ENCODE measurements at regions not wholly inside any gene's neighbourhood (a gene's known extent, or its start where the extent isn't known, plus 50 kb on each side); places are given as distances from the start of the nearest gene placed in this dataset.

GRCh38 chrX:84893897-84894296 lies 109.8 kb upstream of the APOOL start:
- Mint-ChIP-seq H3K27me3 (ENCODE audit: low read depth in 2 of 2) (peaks cover 0 to 5% of the 10 kb centered on the region in 2 donors), H3K27ac (no peak overlapping the region), H3K9me3 (no peaks in the 10 kb centered on the region), H3K4me3 (no peak overlapping the region), H3K36me3 (no peaks in the 10 kb centered on the region), H3K4me1 (no peaks in the 10 kb centered on the region)
- intact Hi-C loops (cut with micrococcal nuclease), result no loop called here
- no peak overlapping the region for H3K4me3 ChIP-seq (ENCODE audit: low read length)
- H3K36me3 ChIP-seq (ENCODE audit: control insufficient read depth, insufficient read depth, low read length), result no peaks in the 10 kb centered on the region
- H3K4me1 ChIP-seq (ENCODE audit: control insufficient read depth, insufficient read depth, low read length), result no peaks in the 10 kb centered on the region
- no peak overlapping the region for H3K27ac ChIP-seq (ENCODE audit: low read length)
- DNase-seq (no peak), ATAC-seq (no peak)
- TF ChIP-seq, protein P1, sequence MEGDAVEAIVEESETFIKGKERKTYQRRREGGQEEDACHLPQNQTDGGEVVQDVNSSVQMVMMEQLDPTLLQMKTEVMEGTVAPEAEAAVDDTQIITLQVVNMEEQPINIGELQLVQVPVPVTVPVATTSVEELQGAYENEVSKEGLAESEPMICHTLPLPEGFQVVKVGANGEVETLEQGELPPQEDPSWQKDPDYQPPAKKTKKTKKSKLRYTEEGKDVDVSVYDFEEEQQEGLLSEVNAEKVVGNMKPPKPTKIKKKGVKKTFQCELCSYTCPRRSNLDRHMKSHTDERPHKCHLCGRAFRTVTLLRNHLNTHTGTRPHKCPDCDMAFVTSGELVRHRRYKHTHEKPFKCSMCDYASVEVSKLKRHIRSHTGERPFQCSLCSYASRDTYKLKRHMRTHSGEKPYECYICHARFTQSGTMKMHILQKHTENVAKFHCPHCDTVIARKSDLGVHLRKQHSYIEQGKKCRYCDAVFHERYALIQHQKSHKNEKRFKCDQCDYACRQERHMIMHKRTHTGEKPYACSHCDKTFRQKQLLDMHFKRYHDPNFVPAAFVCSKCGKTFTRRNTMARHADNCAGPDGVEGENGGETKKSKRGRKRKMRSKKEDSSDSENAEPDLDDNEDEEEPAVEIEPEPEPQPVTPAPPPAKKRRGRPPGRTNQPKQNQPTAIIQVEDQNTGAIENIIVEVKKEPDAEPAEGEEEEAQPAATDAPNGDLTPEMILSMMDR (IDR thresholded peaks at IDR 0.05), result no peak
- no peaks in the 10 kb centered on the region for H3K9me3 ChIP-seq (ENCODE audit: control insufficient read depth, insufficient read depth, low read length)
- 78% methylated on average over 2 of the region's 2 CpGs for WGBS (ENCODE audit: insufficient coverage)
- H3K27me3 ChIP-seq (ENCODE audit: control insufficient read depth, insufficient read depth, low read length), result no peaks in the 10 kb centered on the region

GRCh38 chrX:84907324-84907968 lies 96.2 kb upstream of the APOOL start:
- no peaks in the 10 kb centered on the region for H3K4me1 ChIP-seq (ENCODE audit: control insufficient read depth, insufficient read depth, low read length)
- Mint-ChIP-seq H3K27me3 (ENCODE audit: low read depth in 2 of 2) (no peaks in the 10 kb centered on the region), H3K4me1 (no peaks in the 10 kb centered on the region), H3K36me3 (no peaks in the 10 kb centered on the region), H3K27ac (no peak overlapping the region), H3K4me3 (no peak overlapping the region), H3K9me3 (peaks cover 0 to 2% of the 10 kb centered on the region in 2 donors)
- no peaks in the 10 kb centered on the region for H3K27me3 ChIP-seq (ENCODE audit: control insufficient read depth, insufficient read depth, low read length)
- no peak for DNase-seq
- no peak for ATAC-seq
- no peak overlapping the region for H3K4me3 ChIP-seq (ENCODE audit: low read length)
- H3K36me3 ChIP-seq (ENCODE audit: control insufficient read depth, insufficient read depth, low read length), result no peaks in the 10 kb centered on the region
- intact Hi-C loops (cut with micrococcal nuclease), result no loop called here
- H3K9me3 ChIP-seq (ENCODE audit: control insufficient read depth, insufficient read depth, low read length), result no peaks in the 10 kb centered on the region
- H3K27ac ChIP-seq (ENCODE audit: low read length), result no peak overlapping the region
- WGBS (ENCODE audit: insufficient coverage), result 73% methylated on average over 3 of the region's 5 CpGs
- TF ChIP-seq, protein P1 (IDR thresholded peaks at IDR 0.05), result no peak

DNA sequence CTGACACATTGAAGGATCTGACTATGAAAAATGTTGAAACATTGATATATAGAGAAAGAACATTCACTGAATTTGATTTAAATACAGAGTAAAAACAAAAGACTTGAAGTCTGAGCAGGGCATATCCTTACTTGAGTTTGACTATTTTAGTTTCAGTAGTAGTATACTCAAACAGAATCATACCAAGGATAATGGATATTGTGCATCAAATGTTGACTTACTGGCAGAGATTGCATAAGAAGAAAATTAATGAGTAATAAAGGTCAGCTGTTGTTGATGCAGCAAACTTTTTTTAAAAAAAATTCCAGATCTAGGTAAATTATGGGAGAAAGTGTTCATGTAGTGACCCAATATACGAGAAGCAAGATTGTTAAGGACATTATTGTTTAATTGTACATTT lies 94.5 kb upstream of the APOOL start:
- no CpG with 5 or more reads among the region's 1 CpG for WGBS (ENCODE audit: insufficient coverage)

More for the DNA sequence above, 94.5 kb upstream of the APOOL start:
- no peak for ATAC-seq
- TF ChIP-seq, protein P1 (IDR thresholded peaks at IDR 0.05), result no peak
- no peak overlapping the region for H3K4me3 Mint-ChIP-seq
- H3K27ac Mint-ChIP-seq, result no peak overlapping the region
- DNase-seq, result no peak
- no peak overlapping the region for H3K4me3 ChIP-seq (ENCODE audit: low read length)
- H3K27me3 Mint-ChIP-seq (ENCODE audit: low read depth in 2 of 2), result no peaks in the 10 kb centered on the region
- H3K27ac ChIP-seq (ENCODE audit: low read length), result no peak overlapping the region
- no peaks in the 10 kb centered on the region for H3K9me3 Mint-ChIP-seq
- no peaks in the 10 kb centered on the region for H3K36me3 ChIP-seq (ENCODE audit: control insufficient read depth, insufficient read depth, low read length)
- H3K9me3 ChIP-seq (ENCODE audit: control insufficient read depth, insufficient read depth, low read length), result no peaks in the 10 kb centered on the region
- no peaks in the 10 kb centered on the region for H3K4me1 Mint-ChIP-seq
- no peaks in the 10 kb centered on the region for H3K36me3 Mint-ChIP-seq
- H3K4me1 ChIP-seq (ENCODE audit: control insufficient read depth, insufficient read depth, low read length), result no peaks in the 10 kb centered on the region
- intact Hi-C loops (cut with micrococcal nuclease), result no loop called here
- H3K27me3 ChIP-seq (ENCODE audit: control insufficient read depth, insufficient read depth, low read length), result no peaks in the 10 kb centered on the region

Data from natural killer cell (primary cell).